ENCODE measurements at regions not wholly inside any gene's neighbourhood (a gene's known extent, or its start where the extent isn't known, plus 50 kb on each side); places are given as distances from the start of the nearest gene placed in this dataset.

GRCh38 chr18:5720132-5720531 lies 175.2 kb downstream of the TMEM200C start:
- CTCF ChIA-PET, result no interaction called here
- POLR2A ChIA-PET, result no interaction called here
- TF ChIP-seq FOXA1 (IDR thresholded peaks at IDR 0.05), result no peak
- TF ChIP-seq ELF4 (IDR thresholded peaks at IDR 0.05), result no peak
- TF ChIP-seq L3MBTL2 (conservative IDR thresholded peaks at IDR 0.05), result no peak
- TF ChIP-seq LEF1 (IDR thresholded peaks at IDR 0.05; ENCODE audit: borderline replicate concordance), result no peak
- TF ChIP-seq FOXK2 (IDR thresholded peaks at IDR 0.05), result no peak
- no peak for TF ChIP-seq FOXM1 (IDR thresholded peaks at IDR 0.05; ENCODE audit: borderline replicate concordance)
- no peak for TF ChIP-seq ZNF384 (IDR thresholded peaks at IDR 0.05)
- no peak for TF ChIP-seq CTBP1 (IDR thresholded peaks at IDR 0.05; ENCODE audit: borderline replicate concordance)
- no peak for TF ChIP-seq ARNT (IDR thresholded peaks at IDR 0.05)
- TF ChIP-seq HDGF (IDR thresholded peaks at IDR 0.05; ENCODE audit: borderline replicate concordance), result no peak
- no peak for TF ChIP-seq SP1 (IDR thresholded peaks at IDR 0.05)
- no peak for DNase-seq (ENCODE audit: extremely low spot score)

GRCh38 chr18:5717256-5717655 lies 173.5 kb upstream of the EPB41L3 start:
- no peak for DNase-seq (ENCODE audit: extremely low spot score)
- CTCF ChIA-PET, result no interaction called here
- POLR2A ChIA-PET, result no interaction called here
- TF ChIP-seq TARDBP (IDR thresholded peaks at IDR 0.05) (no peak), BHLHE40 (IDR thresholded peaks at IDR 0.05; ENCODE audit: borderline replicate concordance) (no peak), FOXA1 (IDR thresholded peaks at IDR 0.05) (no peak), LEF1 (IDR thresholded peaks at IDR 0.05; ENCODE audit: borderline replicate concordance) (no peak), ZNF384 (IDR thresholded peaks at IDR 0.05) (no peak), FOXK2 (IDR thresholded peaks at IDR 0.05) (no peak), NFRKB (IDR thresholded peaks at IDR 0.05) (no peak), HDGF (IDR thresholded peaks at IDR 0.05; ENCODE audit: borderline replicate concordance) (no peak), FOXM1 (IDR thresholded peaks at IDR 0.05; ENCODE audit: borderline replicate concordance) (no peak), SUZ12 (IDR thresholded peaks at IDR 0.05) (no peak), PKNOX1 (IDR thresholded peaks at IDR 0.05) (no peak), SP1 (IDR thresholded peaks at IDR 0.05) (no peak), ARNT (IDR thresholded peaks at IDR 0.05) (no peak), ELF4 (IDR thresholded peaks at IDR 0.05) (no peak), L3MBTL2 (conservative IDR thresholded peaks at IDR 0.05) (no peak), CTBP1 (IDR thresholded peaks at IDR 0.05; ENCODE audit: borderline replicate concordance) (no peak)

- CTCF ChIA-PET, result no interaction called here
- TF ChIP-seq FOXM1 (IDR thresholded peaks at IDR 0.05; ENCODE audit: borderline replicate concordance) (no peak), PKNOX1 (IDR thresholded peaks at IDR 0.05) (no peak), TARDBP (IDR thresholded peaks at IDR 0.05) (no peak), SP1 (IDR thresholded peaks at IDR 0.05) (no peak), LEF1 (IDR thresholded peaks at IDR 0.05; ENCODE audit: borderline replicate concordance) (no peak), CTBP1 (IDR thresholded peaks at IDR 0.05; ENCODE audit: borderline replicate concordance) (no peak), FOXK2 (IDR thresholded peaks at IDR 0.05) (no peak), FOXA1 (IDR thresholded peaks at IDR 0.05) (no peak), HDGF (IDR thresholded peaks at IDR 0.05; ENCODE audit: borderline replicate concordance) (no peak)
- no peak for DNase-seq (ENCODE audit: extremely low spot score)
- POLR2A ChIA-PET, result no interaction called here
Measured at GRCh38 chr18:5710676-5711075, 166.9 kb upstream of the EPB41L3 start.

- ChIA-PET POLR2A (no interaction called here), CTCF (no interaction called here)
- no peak for TF ChIP-seq FOXK2 (IDR thresholded peaks at IDR 0.05)
- TF ChIP-seq TARDBP (IDR thresholded peaks at IDR 0.05), result no peak
- no peak for TF ChIP-seq SP1 (IDR thresholded peaks at IDR 0.05)
- no peak for TF ChIP-seq ELF4 (IDR thresholded peaks at IDR 0.05)
- no peak for TF ChIP-seq NFRKB (IDR thresholded peaks at IDR 0.05)
- TF ChIP-seq SUZ12 (IDR thresholded peaks at IDR 0.05), result no peak
- TF ChIP-seq HDGF (IDR thresholded peaks at IDR 0.05; ENCODE audit: borderline replicate concordance), result no peak
- no peak for DNase-seq (ENCODE audit: extremely low spot score)
Measured at GRCh38 chr18:5710235-5710634, 166.4 kb upstream of the EPB41L3 start.

- TF ChIP-seq NFRKB (IDR thresholded peaks at IDR 0.05) (no peak), ELF4 (IDR thresholded peaks at IDR 0.05) (no peak), LEF1 (IDR thresholded peaks at IDR 0.05; ENCODE audit: borderline replicate concordance) (no peak), HDGF (IDR thresholded peaks at IDR 0.05; ENCODE audit: borderline replicate concordance) (no peak), SP1 (IDR thresholded peaks at IDR 0.05) (no peak), TARDBP (IDR thresholded peaks at IDR 0.05) (no peak), PKNOX1 (IDR thresholded peaks at IDR 0.05) (no peak), FOXM1 (IDR thresholded peaks at IDR 0.05; ENCODE audit: borderline replicate concordance) (no peak), L3MBTL2 (conservative IDR thresholded peaks at IDR 0.05) (no peak)
- ChIA-PET CTCF (no interaction called here), POLR2A (no interaction called here)
- DNase-seq (ENCODE audit: extremely low spot score), result no peak
Measured at GRCh38 chr18:5709476-5710095, 165.8 kb upstream of the EPB41L3 start.

- ChIA-PET POLR2A (no interaction called here), CTCF (no interaction called here)
- TF ChIP-seq HDGF (IDR thresholded peaks at IDR 0.05; ENCODE audit: borderline replicate concordance), result no peak
- no peak for TF ChIP-seq SP1 (IDR thresholded peaks at IDR 0.05)
- no peak for TF ChIP-seq NFRKB (IDR thresholded peaks at IDR 0.05)
- TF ChIP-seq L3MBTL2 (conservative IDR thresholded peaks at IDR 0.05), result no peak
- TF ChIP-seq CTBP1 (IDR thresholded peaks at IDR 0.05; ENCODE audit: borderline replicate concordance), result no peak
- TF ChIP-seq SUZ12 (IDR thresholded peaks at IDR 0.05), result no peak
- TF ChIP-seq TARDBP (IDR thresholded peaks at IDR 0.05), result no peak
- TF ChIP-seq ELF4 (IDR thresholded peaks at IDR 0.05), result no peak
- no peak for TF ChIP-seq ZNF384 (IDR thresholded peaks at IDR 0.05)
- TF ChIP-seq LEF1 (IDR thresholded peaks at IDR 0.05; ENCODE audit: borderline replicate concordance), result no peak
- no peak for TF ChIP-seq FOXK2 (IDR thresholded peaks at IDR 0.05)
- no peak for DNase-seq (ENCODE audit: extremely low spot score)
Measured at GRCh38 chr18:5707586-5707985, 163.8 kb upstream of the EPB41L3 start.

All from HEK293T (cell line).